Transverse colon (tissue), 4 donors: ENCODE measurements at regions not wholly inside any gene's neighbourhood (a gene's known extent, or its start where the extent isn't known, plus 50 kb on each side); places are given as distances from the start of the nearest gene placed in this dataset.

Experiments
- DNase-seq: peaks from one replicate; pipeline ENCODE4 v3.0.0-alpha.2; 2019
- H3K27ac ChIP-seq, 4 donors: fragments of 200-600 bp; sonication (generic); 2 replicates each; pipeline ENCODE4 v1.5.1; 2016 to 2018; ENCODE audit warnings: inconsistent platforms in 4 of 4
- H3K27me3 ChIP-seq: fragments of 200-600 bp; sonication (generic); 2 replicates; pipeline ENCODE4 v1.5.1; 2017; ENCODE audit warnings: inconsistent platforms
- H3K36me3 ChIP-seq, 4 donors: fragments of 200-600 bp; sonication (generic); 2 replicates each; pipeline ENCODE4 v1.5.1; 2017 to 2019; ENCODE audit warnings: inconsistent platforms in 4 of 4
- H3K4me1 ChIP-seq, 4 donors: fragments of 200-600 bp; sonication (generic); 2 replicates each; pipeline ENCODE4 v1.5.1; 2017 to 2020; ENCODE audit warnings: inconsistent platforms in 4 of 4
- H3K4me3 ChIP-seq, 4 donors: fragments of 200-600 bp; sonication (generic); 1 replicate in 1 of 4; 2 replicates in 3 of 4; pipeline versions ENCODE4 v1.5.1 to v1.6.1; 2017 to 2019; ENCODE audit warnings: inconsistent platforms in 4 of 4
- H3K9me3 ChIP-seq, 2 donors: fragments of 200-600 bp; sonication (generic); 2 replicates each; pipeline ENCODE4 v1.5.1; 2017 to 2019; ENCODE audit warnings: inconsistent platforms in 2 of 2
- EP300 ChIP-seq: sonication (generic); formaldehyde crosslinking; IDR thresholded peaks from one replicate; pipeline ENCODE4 v1.6.1; 2017; ENCODE audit warnings: antibody characterized with exemption, low read depth
- POLR2A ChIP-seq: fragments of 450-650 bp; IDR thresholded peaks from one replicate; pipeline ENCODE4 v1.6.1; 2016; ENCODE audit warnings: antibody characterized with exemption, mild to moderate bottlenecking, moderate library complexity
- POLR2AphosphoS5 ChIP-seq, 3 donors: sonication (generic); formaldehyde crosslinking; IDR thresholded peaks; one replicate each; pipeline ENCODE4 v1.6.1; 2016; ENCODE audit warnings: antibody characterized with exemption in 3 of 3
- WGBS, 2 donors: methylation state at CpG; one replicate each; pipeline ENCODE4 v1.1.5; 2018; ENCODE audit warnings: low coverage in 1 of 2; 5-methylcytosine and 5-hydroxymethylcytosine counted together
- in situ Hi-C, 4 donors: fragments of 200-750 bp; cut with MboI; loops; one replicate each; pipeline versions ENCODE4 v1.15.0 to v1.15.1; 2017; ENCODE audit warnings: low sequenced_read_pairs in 3 of 4, low pct_ligation_motif_present in 1 of 4, low pct_unique_long_range_greater_than_20kb in 1 of 4
- intact Hi-C: fragments of 100-400 bp; cut with DNase I; formaldehyde crosslinking; loops from one replicate; pipeline ENCODE4 v1.15.1; 2023; ENCODE audit warnings: low total_unique reads
- TF ChIP-seq, protein P1 (sequence below), 5 experiments: fragments of 200-600 bp in 3 of 5; fragments of 450-650 bp in 2 of 5; sonication (generic) in 3 of 5; IDR thresholded peaks; 1 replicate in 2 of 5; 2 replicates in 3 of 5; pipeline ENCODE4 v1.5.1; 2016 to 2017; ENCODE audit warnings: antibody characterized with exemption in 5 of 5, inconsistent platforms in 3 of 5, mild to moderate bottlenecking in 2 of 5, moderate library complexity in 1 of 5

DNA sequence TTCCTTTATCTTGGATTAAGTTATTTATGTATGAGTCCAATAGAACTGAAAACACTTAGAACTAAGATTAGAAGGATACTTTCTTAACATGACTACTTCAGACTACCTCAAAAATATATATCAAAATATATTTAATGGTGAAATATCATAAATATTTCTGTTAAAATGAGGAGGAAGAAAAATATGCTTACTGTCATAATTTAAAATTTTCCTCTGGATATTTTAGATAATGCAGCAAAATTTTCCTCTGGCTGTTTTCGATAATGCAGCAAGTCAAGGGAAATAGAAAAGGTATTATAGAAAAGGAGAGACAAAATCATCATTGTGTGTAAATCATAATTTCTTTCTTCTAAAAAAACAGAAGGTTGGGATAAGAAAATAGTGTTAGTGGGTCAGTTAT, 263.3 kb downstream of the HS3ST3A1 start:
- Histone ChIP-seq H3K27ac (no peak overlapping the region), H3K9me3 (no peaks in the 10 kb centered on the region), H3K36me3 (no peaks in the 10 kb centered on the region), H3K4me1 (peaks cover 0 to 5% (median 0%) of the 10 kb centered on the region in 4 donors), H3K27me3 (peaks cover 21% of the 10 kb centered on the region), H3K4me3 (no peak overlapping the region)
- in situ Hi-C loops, result loop anchor here (25.0 kb wide), 5 partner anchors 224 to 1599 kb away; partner anchors contain the start of gene HS3ST3B1 (in 2 of the 4)
- TF ChIP-seq POLR2A, result no peak
- TF ChIP-seq, protein P1, sequence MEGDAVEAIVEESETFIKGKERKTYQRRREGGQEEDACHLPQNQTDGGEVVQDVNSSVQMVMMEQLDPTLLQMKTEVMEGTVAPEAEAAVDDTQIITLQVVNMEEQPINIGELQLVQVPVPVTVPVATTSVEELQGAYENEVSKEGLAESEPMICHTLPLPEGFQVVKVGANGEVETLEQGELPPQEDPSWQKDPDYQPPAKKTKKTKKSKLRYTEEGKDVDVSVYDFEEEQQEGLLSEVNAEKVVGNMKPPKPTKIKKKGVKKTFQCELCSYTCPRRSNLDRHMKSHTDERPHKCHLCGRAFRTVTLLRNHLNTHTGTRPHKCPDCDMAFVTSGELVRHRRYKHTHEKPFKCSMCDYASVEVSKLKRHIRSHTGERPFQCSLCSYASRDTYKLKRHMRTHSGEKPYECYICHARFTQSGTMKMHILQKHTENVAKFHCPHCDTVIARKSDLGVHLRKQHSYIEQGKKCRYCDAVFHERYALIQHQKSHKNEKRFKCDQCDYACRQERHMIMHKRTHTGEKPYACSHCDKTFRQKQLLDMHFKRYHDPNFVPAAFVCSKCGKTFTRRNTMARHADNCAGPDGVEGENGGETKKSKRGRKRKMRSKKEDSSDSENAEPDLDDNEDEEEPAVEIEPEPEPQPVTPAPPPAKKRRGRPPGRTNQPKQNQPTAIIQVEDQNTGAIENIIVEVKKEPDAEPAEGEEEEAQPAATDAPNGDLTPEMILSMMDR (IDR thresholded peaks at IDR 0.05), result no peak
- no peak for TF ChIP-seq EP300
- no peak for TF ChIP-seq POLR2AphosphoS5 (IDR thresholded peaks at IDR 0.05)
- intact Hi-C loops, result no loop called here
- no peak for DNase-seq
- 82 to 85% methylated on average over 1 of the region's 1 CpG for WGBS, 2 donors

DNA sequence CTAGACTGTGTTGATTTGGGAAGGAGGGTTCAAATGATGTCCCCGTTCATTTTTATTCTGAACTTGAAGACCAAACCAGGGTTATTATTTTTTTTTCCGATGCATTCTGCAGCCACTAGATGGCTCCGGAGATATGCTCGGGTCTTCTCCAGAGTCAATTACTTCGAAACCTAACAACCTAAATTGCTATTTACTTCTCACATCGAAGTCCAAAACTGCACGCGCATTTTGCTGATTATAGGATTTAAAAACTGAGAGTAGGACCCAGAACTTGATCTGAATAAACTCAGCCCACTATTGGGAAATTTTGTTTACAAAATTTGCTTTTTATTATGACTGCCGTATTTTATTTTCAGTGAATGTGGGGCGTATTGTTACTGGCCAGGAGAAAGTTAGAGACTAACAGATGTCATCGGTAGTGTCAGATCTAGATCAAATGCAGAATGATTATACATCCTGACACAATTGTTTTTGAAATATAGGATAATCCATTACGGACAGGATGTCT, 263.8 kb downstream of the HS3ST3A1 start:
- Histone ChIP-seq H3K9me3 (no peaks in the 10 kb centered on the region), H3K36me3 (no peaks in the 10 kb centered on the region), H3K4me3 (peak overlapping the region in 1 of 4 donors; percentile 27), H3K27me3 (peaks cover 21% of the 10 kb centered on the region), H3K27ac (no peak overlapping the region), H3K4me1 (peaks cover 0 to 5% (median 0%) of the 10 kb centered on the region in 4 donors)
- no peak for DNase-seq
- 2 to 4% methylated on average over 8 to 12 of the region's 12 CpGs for WGBS, 2 donors
- intact Hi-C loops (no loop called here), in situ Hi-C loops (loop anchor here (25.0 kb wide), 5 partner anchors 224 to 1599 kb away; partner anchors contain the start of gene HS3ST3B1 (in 2 of the 4))
- TF ChIP-seq, protein P1 (IDR thresholded peaks at IDR 0.05), result peak; percentile 64 to 71 (median 70)
- no peak for TF ChIP-seq POLR2AphosphoS5 (IDR thresholded peaks at IDR 0.05)
- TF ChIP-seq EP300, result no peak

GRCh38 chr17:13337151-13337550, 264.6 kb downstream of the HS3ST3A1 start:
- Histone ChIP-seq H3K9me3 (no peaks in the 10 kb centered on the region), H3K27ac (no peak overlapping the region), H3K27me3 (peaks cover 21% of the 10 kb centered on the region), H3K36me3 (no peaks in the 10 kb centered on the region), H3K4me3 (no peak overlapping the region), H3K4me1 (peaks cover 0 to 5% (median 0%) of the 10 kb centered on the region in 4 donors)
- no peak for DNase-seq
- no peak for TF ChIP-seq POLR2A
- TF ChIP-seq EP300, result no peak
- TF ChIP-seq, protein P1 (IDR thresholded peaks at IDR 0.05), result no peak
- no peak for TF ChIP-seq POLR2AphosphoS5 (IDR thresholded peaks at IDR 0.05)
- WGBS, 2 donors, result 33 to 34% methylated on average over 5 of the region's 5 CpGs
- in situ Hi-C loops, result loop anchor here (25.0 kb wide), 5 partner anchors 225 to 1600 kb away; partner anchors contain the start of gene HS3ST3B1 (in 2 of the 4)
- intact Hi-C loops, result no loop called here

- Histone ChIP-seq H3K27me3 (peaks cover 21% of the 10 kb centered on the region), H3K27ac (no peak overlapping the region), H3K4me1 (peaks cover 0 to 5% (median 0%) of the 10 kb centered on the region in 4 donors), H3K9me3 (no peaks in the 10 kb centered on the region), H3K4me3 (no peak overlapping the region), H3K36me3 (no peaks in the 10 kb centered on the region)
- no peak for DNase-seq
- TF ChIP-seq EP300, result no peak
- TF ChIP-seq, protein P1 (IDR thresholded peaks at IDR 0.05), result no peak
- no peak for TF ChIP-seq POLR2A
- TF ChIP-seq POLR2AphosphoS5 (IDR thresholded peaks at IDR 0.05), result no peak
- intact Hi-C loops, result no loop called here
- in situ Hi-C loops, result loop anchor here (25.0 kb wide), 5 partner anchors 228 to 1603 kb away; partner anchors contain the start of gene HS3ST3B1 (in 2 of the 4)
- 92% methylated on average over 1 of the region's 1 CpG; no CpG with 5 or more reads in 1 of the 2 donors for WGBS, 2 donors
Observed at GRCh38 chr17:13334374-13334773, 267.4 kb downstream of the HS3ST3A1 start.
